Naive thymus-derived CD4-positive, alpha-beta T cell (primary cell): ENCODE measurements at regions not wholly inside any gene's neighbourhood (a gene's known extent, or its start where the extent isn't known, plus 50 kb on each side); places are given as distances from the start of the nearest gene placed in this dataset.

ENCODE experiments used
- ATAC-seq: fragments of 150-1000 bp; cut with Tn5 transposase; 2 replicates; pipeline ENCODE4 v1.10.0; 2021; ENCODE audit warnings: mild to moderate bottlenecking, moderate library complexity
- CTCF ChIA-PET: fragments of 350-600 bp; sonication (Branson Sonifier 250); formaldehyde crosslinking; loops from one replicate; lab custom pipeline; 2021; ENCODE audit warnings: antibody characterized with exemption; lab: Charles Lee
- POLR2A ChIA-PET: fragments of 350-600 bp; sonication (Branson Sonifier 250); formaldehyde crosslinking; loops from one replicate; lab custom pipeline; 2021; ENCODE audit warnings: antibody characterized with exemption, inconsistent platforms; lab: Charles Lee
- DNase-seq, 9 donors: peaks; one replicate each; pipeline versions ENCODE4 v3.0.0 to v3.0.0-alpha.2; 2020 to 2022; ENCODE audit warnings: mixed read lengths in 1 of 9
- H3K27ac ChIP-seq: one replicate; pipeline ENCODE4 v1.7.0; 2013; ENCODE audit warnings: mild to moderate bottlenecking, low read depth, low read length, moderate library complexity
- H3K27me3 ChIP-seq, 2 donors: one replicate each; pipeline ENCODE4 v1.7.0; 2013; ENCODE audit warnings: low read length in 2 of 2, mild to moderate bottlenecking in 2 of 2, moderate library complexity in 2 of 2; ENCODE audit not compliant: control insufficient read depth in 2 of 2, insufficient read depth in 2 of 2
- H3K36me3 ChIP-seq, 3 experiments: 1 replicate in 2 of 3; 2 replicates in 1 of 3; pipeline ENCODE4 v1.7.0; 2013; ENCODE audit warnings: low read length in 3 of 3, mild to moderate bottlenecking in 3 of 3, moderate library complexity in 1 of 3; ENCODE audit not compliant: insufficient read depth in 3 of 3, control insufficient read depth in 2 of 3
- H3K4me1 ChIP-seq, 2 donors: one replicate each; pipeline ENCODE4 v1.7.0; 2013; ENCODE audit warnings: low read length in 2 of 2, mild to moderate bottlenecking in 2 of 2, moderate library complexity in 1 of 2; ENCODE audit not compliant: control insufficient read depth in 2 of 2, insufficient read depth in 2 of 2
- H3K4me3 ChIP-seq: 2 replicates; pipeline ENCODE4 v1.7.0; 2013; ENCODE audit warnings: mild to moderate bottlenecking, low read length
- H3K9me3 ChIP-seq, 3 experiments: 1 replicate in 2 of 3; 2 replicates in 1 of 3; pipeline ENCODE4 v1.7.0; 2013; ENCODE audit warnings: low read length in 3 of 3; ENCODE audit not compliant: control insufficient read depth in 2 of 3
- H3K27ac Mint-ChIP-seq, 9 donors: one replicate each; pipeline ENCODE4 v1.8.0; 2020 to 2022; ENCODE audit warnings: mixed read lengths in 9 of 9, mild to moderate bottlenecking in 8 of 9, moderate library complexity in 5 of 9, inconsistent platforms in 2 of 9
- H3K27me3 Mint-ChIP-seq, 5 donors: one replicate each; pipeline ENCODE4 v1.8.0; 2021 to 2022; ENCODE audit warnings: mixed read lengths in 5 of 5, mild to moderate bottlenecking in 1 of 5
- H3K36me3 Mint-ChIP-seq, 5 donors: one replicate each; pipeline ENCODE4 v1.8.0; 2020 to 2022; ENCODE audit warnings: mixed read lengths in 5 of 5, mild to moderate bottlenecking in 3 of 5, inconsistent platforms in 1 of 5
- H3K4me1 Mint-ChIP-seq, 7 donors: one replicate each; pipeline ENCODE4 v1.8.0; 2020 to 2022; ENCODE audit warnings: mixed read lengths in 7 of 7, mild to moderate bottlenecking in 3 of 7, inconsistent platforms in 1 of 7
- H3K4me3 Mint-ChIP-seq, 10 donors: one replicate each; pipeline ENCODE4 v1.8.0; 2020 to 2022; ENCODE audit warnings: mild to moderate bottlenecking in 10 of 10, mixed read lengths in 10 of 10, moderate library complexity in 6 of 10, inconsistent platforms in 2 of 10
- H3K9me3 Mint-ChIP-seq, 11 donors: one replicate each; pipeline ENCODE4 v1.8.0; 2020 to 2022; ENCODE audit warnings: mixed read lengths in 11 of 11, mild to moderate bottlenecking in 4 of 11, inconsistent platforms in 1 of 11, moderate library complexity in 1 of 11
- intact Hi-C, 2 donors: fragments of 100-400 bp; cut with micrococcal nuclease; formaldehyde crosslinking; loops; one replicate each; pipeline ENCODE4 v1.15.1; 2023

DNA sequence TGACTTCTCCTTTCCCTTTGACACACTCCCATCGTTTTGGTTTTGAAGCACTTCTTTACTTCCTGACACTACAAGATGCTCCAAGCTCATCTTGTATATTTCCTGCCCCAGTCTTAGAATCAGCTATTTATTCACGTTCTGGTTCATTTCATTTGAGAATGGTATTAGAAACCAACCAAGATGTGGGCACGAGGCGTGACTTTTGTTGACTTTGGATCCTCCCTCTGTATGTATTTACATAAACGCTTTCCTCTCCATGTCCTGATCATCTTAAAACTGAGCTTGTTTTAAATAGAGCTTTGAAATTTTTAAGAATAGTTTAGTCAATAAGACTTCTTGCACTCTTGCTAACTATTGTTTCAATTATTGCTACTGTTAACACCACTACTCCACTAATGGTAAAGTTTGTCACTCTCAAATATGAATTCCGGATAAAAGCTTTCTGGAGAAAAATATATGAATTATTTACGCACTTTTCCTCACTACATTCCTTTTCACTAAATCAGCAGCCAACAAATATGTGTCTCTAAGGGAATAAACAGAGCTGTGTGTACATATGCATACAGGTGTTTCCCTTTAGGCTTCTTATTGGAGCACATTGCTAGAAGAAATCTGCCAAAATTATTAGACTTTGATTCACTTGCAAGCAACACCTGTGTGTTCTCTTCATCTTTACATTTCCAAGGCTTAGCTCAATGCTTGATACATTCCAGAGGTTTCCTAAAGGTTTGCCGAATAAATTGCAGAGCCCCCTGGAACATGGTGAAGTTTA is 77.3 kb upstream of the TMEM244 start:
- no peak for ATAC-seq
- intact Hi-C loops, result loop anchor here in 1 of 2 donors (5.0 kb wide), 1 partner anchor 206 kb away; no protein-coding TSS in a partner anchor
- POLR2A ChIA-PET, result no interaction called here
- Mint-ChIP-seq H3K36me3 (no peaks in the 10 kb centered on the region), H3K27ac (no peak overlapping the region), H3K27me3 (peaks cover 19 to 38% (median 24%) of the 10 kb centered on the region in 5 donors), H3K4me1 (peaks cover 0 to 3% (median 0%) of the 10 kb centered on the region in 7 donors), H3K9me3 (peaks cover 0 to 1% (median 0%) of the 10 kb centered on the region in 11 donors), H3K4me3 (no peak overlapping the region)
- no peaks in the 10 kb centered on the region for H3K4me1 ChIP-seq
- H3K36me3 ChIP-seq, result no peaks in the 10 kb centered on the region
- CTCF ChIA-PET, result interaction anchor here (0.6 to 1.3 kb wide), 5 partner anchors 8 to 86 kb away, joined by 3 to 5 read pairs (median 3); no protein-coding TSS in a partner anchor
- DNase-seq, result no peak
- H3K9me3 ChIP-seq, result no peaks in the 10 kb centered on the region
- no peak overlapping the region for H3K27ac ChIP-seq
- no peaks in the 10 kb centered on the region for H3K27me3 ChIP-seq
- H3K4me3 ChIP-seq, result no peak overlapping the region

GRCh38 chr6:129936329-129937165 is 75.4 kb upstream of the TMEM244 start:
- ChIA-PET CTCF (no interaction called here), POLR2A (interaction anchor here (0.8 kb wide), 1 partner anchor 614 kb away, joined by 3 read pairs; no protein-coding TSS in a partner anchor)
- Mint-ChIP-seq H3K27me3 (peaks cover 19 to 32% (median 24%) of the 10 kb centered on the region in 5 donors), H3K27ac (no peak overlapping the region), H3K4me3 (no peak overlapping the region), H3K36me3 (no peaks in the 10 kb centered on the region), H3K4me1 (peaks cover 0 to 3% (median 0%) of the 10 kb centered on the region in 7 donors), H3K9me3 (peaks cover 0 to 1% (median 0%) of the 10 kb centered on the region in 11 donors)
- intact Hi-C loops, result loop anchor here (1.0 to 5.0 kb wide), 5 partner anchors 84 to 437 kb away; no protein-coding TSS in a partner anchor
- Histone ChIP-seq H3K36me3 (no peaks in the 10 kb centered on the region), H3K4me1 (no peaks in the 10 kb centered on the region), H3K4me3 (no peak overlapping the region), H3K27ac (no peak overlapping the region), H3K9me3 (no peaks in the 10 kb centered on the region), H3K27me3 (no peaks in the 10 kb centered on the region)
- peak in 5 of 9 donors; percentile 21 to 47 (median 28) for DNase-seq
- peak; percentile 77 for ATAC-seq

GRCh38 chr6:129932321-129932720 is 71.2 kb upstream of the TMEM244 start:
- Histone ChIP-seq H3K4me3 (no peak overlapping the region), H3K4me1 (no peaks in the 10 kb centered on the region), H3K27me3 (no peaks in the 10 kb centered on the region), H3K9me3 (no peaks in the 10 kb centered on the region), H3K36me3 (no peaks in the 10 kb centered on the region), H3K27ac (no peak overlapping the region)
- Mint-ChIP-seq H3K9me3 (no peaks in the 10 kb centered on the region), H3K27me3 (peaks cover 0 to 8% (median 5%) of the 10 kb centered on the region in 5 donors), H3K27ac (no peak overlapping the region), H3K4me3 (no peak overlapping the region), H3K36me3 (no peaks in the 10 kb centered on the region), H3K4me1 (peaks cover 0 to 5% (median 0%) of the 10 kb centered on the region in 7 donors)
- intact Hi-C loops, result no loop called here
- ChIA-PET POLR2A (no interaction called here), CTCF (no interaction called here)
- DNase-seq (no peak), ATAC-seq (no peak)

GRCh38 chr6:129929433-129929832 is 68.3 kb upstream of the TMEM244 start:
- peaks cover 0 to 5% (median 0%) of the 10 kb centered on the region in 7 donors for H3K4me1 Mint-ChIP-seq
- H3K4me3 Mint-ChIP-seq, result no peak overlapping the region
- Histone ChIP-seq H3K4me3 (no peak overlapping the region), H3K27ac (no peak overlapping the region), H3K36me3 (no peaks in the 10 kb centered on the region), H3K4me1 (no peaks in the 10 kb centered on the region), H3K9me3 (no peaks in the 10 kb centered on the region), H3K27me3 (no peaks in the 10 kb centered on the region)
- H3K27me3 Mint-ChIP-seq, result peaks cover 0 to 14% (median 5%) of the 10 kb centered on the region in 5 donors
- no peaks in the 10 kb centered on the region for H3K36me3 Mint-ChIP-seq
- ChIA-PET CTCF (interaction anchor here (0.5 kb wide), 1 partner anchor 211 kb away, joined by 4 read pairs; no protein-coding TSS in a partner anchor), POLR2A (no interaction called here)
- no peak for ATAC-seq
- H3K27ac Mint-ChIP-seq, result no peak overlapping the region
- no peaks in the 10 kb centered on the region for H3K9me3 Mint-ChIP-seq
- no peak for DNase-seq
- intact Hi-C loops, result no loop called here

DNA sequence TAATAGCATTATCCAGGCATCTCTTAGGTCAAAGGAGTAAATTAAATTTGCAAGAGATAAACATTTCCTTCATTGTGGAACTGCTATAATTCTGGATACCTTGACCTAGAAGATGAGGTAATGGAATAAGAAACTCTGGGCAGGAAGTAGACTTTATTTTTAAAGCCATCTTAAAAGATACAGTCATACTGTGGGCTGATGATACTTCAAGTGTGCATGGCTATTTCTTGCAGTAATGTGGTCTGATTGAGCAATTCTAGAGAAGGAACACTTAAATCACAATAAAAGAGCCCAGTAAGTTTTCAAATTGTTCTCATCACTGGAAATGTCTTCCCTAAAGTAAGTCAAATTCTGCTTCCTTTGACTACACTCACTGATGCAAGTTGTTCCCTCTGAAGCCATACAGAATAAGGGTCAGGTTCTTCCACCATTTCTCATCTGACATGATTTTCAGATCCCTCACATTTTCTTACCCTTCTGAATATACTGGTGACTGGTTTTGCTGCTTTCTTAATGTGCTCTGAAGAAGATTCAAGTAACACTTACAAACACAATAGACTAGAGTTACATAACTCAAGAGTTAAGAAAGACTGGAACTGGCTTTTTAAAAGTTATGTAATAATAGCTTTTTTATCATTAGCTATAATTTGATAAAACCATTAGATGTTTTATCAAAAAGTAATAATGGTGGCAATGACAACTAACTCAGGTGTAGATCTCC is 62.6 kb upstream of the TMEM244 start:
- H3K4me3 Mint-ChIP-seq, result no peak overlapping the region
- H3K4me1 Mint-ChIP-seq, result peaks cover 0 to 3% (median 0%) of the 10 kb centered on the region in 7 donors

GRCh38 chr6:129921169-129921817 is 60.2 kb upstream of the TMEM244 start:
- Histone ChIP-seq H3K9me3 (no peaks in the 10 kb centered on the region), H3K27me3 (no peaks in the 10 kb centered on the region), H3K4me3 (no peak overlapping the region), H3K4me1 (no peaks in the 10 kb centered on the region), H3K27ac (no peak overlapping the region), H3K36me3 (no peaks in the 10 kb centered on the region)
- intact Hi-C loops, result no loop called here
- no peak for ATAC-seq
- Mint-ChIP-seq H3K4me1 (peaks cover 0 to 3% (median 0%) of the 10 kb centered on the region in 7 donors), H3K27me3 (peaks cover 0 to 4% (median 0%) of the 10 kb centered on the region in 5 donors), H3K27ac (no peak overlapping the region), H3K36me3 (no peaks in the 10 kb centered on the region), H3K4me3 (no peak overlapping the region), H3K9me3 (no peaks in the 10 kb centered on the region)
- ChIA-PET CTCF (interaction anchor here (0.6 kb wide), 1 partner anchor 422 kb away, joined by 3 read pairs; no protein-coding TSS in a partner anchor), POLR2A (no interaction called here)
- DNase-seq, result no peak

More for the DNA sequence above, 62.6 kb upstream of the TMEM244 start:
- intact Hi-C loops, result no loop called here
- ChIA-PET POLR2A (no interaction called here), CTCF (no interaction called here)
- Mint-ChIP-seq H3K27me3 (peaks cover 0 to 14% (median 5%) of the 10 kb centered on the region in 5 donors), H3K9me3 (no peaks in the 10 kb centered on the region), H3K36me3 (no peaks in the 10 kb centered on the region), H3K27ac (no peak overlapping the region)
- no peaks in the 10 kb centered on the region for H3K9me3 ChIP-seq
- H3K4me1 ChIP-seq, result no peaks in the 10 kb centered on the region
- ATAC-seq (peak; percentile 24), DNase-seq (no peak)
- H3K36me3 ChIP-seq, result no peaks in the 10 kb centered on the region
- no peak overlapping the region for H3K27ac ChIP-seq
- H3K27me3 ChIP-seq, result no peaks in the 10 kb centered on the region
- no peak overlapping the region for H3K4me3 ChIP-seq
